ENCODE measurements at regions not wholly inside any gene's neighbourhood (a gene's known extent, or its start where the extent isn't known, plus 50 kb on each side); places are given as distances from the start of the nearest gene placed in this dataset.

- no peaks in the 10 kb centered on the region for H3K36me3 ChIP-seq (ENCODE audit: control insufficient read depth, insufficient read depth, low read length)
- peak overlapping the region; percentile 6 for H3K27ac ChIP-seq (ENCODE audit: low read depth, low read length, severe bottlenecking)
Measured at GRCh38 chr13:74796157-74796556, 662.0 kb upstream of the KLF12 start.

GRCh38 chr13:74795526-74795925 is 661.3 kb upstream of the KLF12 start:
- Histone ChIP-seq H3K9me3 (ENCODE audit: control insufficient read depth, low read length) (no peaks in the 10 kb centered on the region), H3K4me3 (ENCODE audit: extremely low read depth, insufficient read depth, low read length, poor library complexity, severe bottlenecking) (no peak overlapping the region), H3K4me1 (ENCODE audit: control insufficient read depth, insufficient read depth, low read length, poor library complexity, severe bottlenecking) (peaks cover 2% of the 10 kb centered on the region), H3K27ac (ENCODE audit: low read depth, low read length, severe bottlenecking) (no peak overlapping the region), H3K36me3 (ENCODE audit: control insufficient read depth, insufficient read depth, low read length) (no peaks in the 10 kb centered on the region)

More at GRCh38 chr13:74796157-74796556, 662.0 kb upstream of the KLF12 start:
- H3K4me1 ChIP-seq (ENCODE audit: control insufficient read depth, insufficient read depth, low read length, poor library complexity, severe bottlenecking) = peaks cover 2% of the 10 kb centered on the region
- no peak overlapping the region for H3K4me3 ChIP-seq (ENCODE audit: extremely low read depth, insufficient read depth, low read length, poor library complexity, severe bottlenecking)
- 93 to 100% methylated on average over 1 to 2 of the region's 2 CpGs for WGBS, 2 experiments (ENCODE audit: insufficient coverage in 2 of 2)
- no peaks in the 10 kb centered on the region for H3K9me3 ChIP-seq (ENCODE audit: control insufficient read depth, low read length)

DNA sequence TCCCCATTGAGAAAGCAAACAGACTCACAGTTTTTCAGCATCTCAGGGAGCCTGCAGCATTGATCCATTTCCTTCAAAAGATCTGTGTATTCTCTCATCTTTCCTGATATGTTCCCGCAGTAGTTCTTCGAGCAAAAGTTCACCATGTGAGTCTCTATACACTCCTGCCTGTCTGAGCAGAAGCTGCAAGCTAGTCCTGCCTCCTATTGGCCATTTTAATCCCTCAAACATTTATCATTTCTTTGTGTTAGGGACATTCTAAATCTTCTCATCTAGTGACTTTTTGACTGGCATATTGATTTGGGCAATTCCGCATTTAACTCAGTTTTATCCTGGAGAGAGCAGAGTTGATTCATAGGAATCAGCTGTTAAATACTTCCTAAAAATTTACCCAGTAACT is 660.4 kb upstream of the KLF12 start:
- Histone ChIP-seq H3K36me3 (ENCODE audit: control insufficient read depth, insufficient read depth, low read length) (no peaks in the 10 kb centered on the region), H3K9me3 (ENCODE audit: control insufficient read depth, low read length) (no peaks in the 10 kb centered on the region), H3K4me1 (ENCODE audit: control insufficient read depth, insufficient read depth, low read length, poor library complexity, severe bottlenecking) (peaks cover 2% of the 10 kb centered on the region), H3K27ac (ENCODE audit: low read depth, low read length, severe bottlenecking) (no peak overlapping the region), H3K4me3 (ENCODE audit: extremely low read depth, insufficient read depth, low read length, poor library complexity, severe bottlenecking) (no peak overlapping the region)
- WGBS, 2 experiments (ENCODE audit: insufficient coverage in 2 of 2) = 93 to 100% methylated on average over 2 to 3 of the region's 3 CpGs

- Histone ChIP-seq H3K4me3 (ENCODE audit: extremely low read depth, insufficient read depth, low read length, poor library complexity, severe bottlenecking) (no peak overlapping the region), H3K9me3 (ENCODE audit: control insufficient read depth, low read length) (no peaks in the 10 kb centered on the region), H3K36me3 (ENCODE audit: control insufficient read depth, insufficient read depth, low read length) (no peaks in the 10 kb centered on the region), H3K4me1 (ENCODE audit: control insufficient read depth, insufficient read depth, low read length, poor library complexity, severe bottlenecking) (peaks cover 2% of the 10 kb centered on the region), H3K27ac (ENCODE audit: low read depth, low read length, severe bottlenecking) (no peak overlapping the region)
- WGBS, 2 experiments (ENCODE audit: insufficient coverage in 2 of 2) = 94 to 100% methylated on average over 5 of the region's 5 CpGs
Measured at GRCh38 chr13:74794147-74794546, 659.9 kb upstream of the KLF12 start.

GRCh38 chr13:74784959-74785358 is 650.8 kb upstream of the KLF12 start:
- Histone ChIP-seq H3K27ac (ENCODE audit: low read depth, low read length, severe bottlenecking) (no peak overlapping the region), H3K4me3 (ENCODE audit: extremely low read depth, insufficient read depth, low read length, poor library complexity, severe bottlenecking) (no peak overlapping the region), H3K9me3 (ENCODE audit: control insufficient read depth, low read length) (no peaks in the 10 kb centered on the region), H3K4me1 (ENCODE audit: control insufficient read depth, insufficient read depth, low read length, poor library complexity, severe bottlenecking) (no peaks in the 10 kb centered on the region), H3K36me3 (ENCODE audit: control insufficient read depth, insufficient read depth, low read length) (no peaks in the 10 kb centered on the region)
- 100% methylated on average over 3 of the region's 3 CpGs; no CpG with 5 or more reads in 1 of the 2 experiments for WGBS, 2 experiments (ENCODE audit: insufficient coverage in 2 of 2)

- Histone ChIP-seq H3K9me3 (ENCODE audit: control insufficient read depth, low read length) (no peaks in the 10 kb centered on the region), H3K4me3 (ENCODE audit: extremely low read depth, insufficient read depth, low read length, poor library complexity, severe bottlenecking) (no peak overlapping the region), H3K27ac (ENCODE audit: low read depth, low read length, severe bottlenecking) (no peak overlapping the region), H3K4me1 (ENCODE audit: control insufficient read depth, insufficient read depth, low read length, poor library complexity, severe bottlenecking) (no peaks in the 10 kb centered on the region), H3K36me3 (ENCODE audit: control insufficient read depth, insufficient read depth, low read length) (no peaks in the 10 kb centered on the region)
- WGBS, 2 experiments (ENCODE audit: insufficient coverage in 2 of 2) = no CpG with 5 or more reads among the region's 2 CpGs
Measured at GRCh38 chr13:74778946-74779345, 644.7 kb upstream of the KLF12 start.

- H3K4me1 ChIP-seq (ENCODE audit: control insufficient read depth, insufficient read depth, low read length, poor library complexity, severe bottlenecking) = no peaks in the 10 kb centered on the region
- H3K36me3 ChIP-seq (ENCODE audit: control insufficient read depth, insufficient read depth, low read length) = no peaks in the 10 kb centered on the region
- 80 to 100% methylated on average over 2 of the region's 4 CpGs for WGBS, 2 experiments (ENCODE audit: insufficient coverage in 2 of 2)
- no peak overlapping the region for H3K27ac ChIP-seq (ENCODE audit: low read depth, low read length, severe bottlenecking)
- no peak overlapping the region for H3K4me3 ChIP-seq (ENCODE audit: extremely low read depth, insufficient read depth, low read length, poor library complexity, severe bottlenecking)
- no peaks in the 10 kb centered on the region for H3K9me3 ChIP-seq (ENCODE audit: control insufficient read depth, low read length)
Measured at GRCh38 chr13:74778087-74778486, 643.9 kb upstream of the KLF12 start.

GRCh38 chr13:74774264-74774663 is 640.1 kb upstream of the KLF12 start:
- WGBS, 2 experiments (ENCODE audit: insufficient coverage in 2 of 2) = no CpG with 5 or more reads among the region's 1 CpG
- H3K9me3 ChIP-seq (ENCODE audit: control insufficient read depth, low read length) = no peaks in the 10 kb centered on the region
- H3K4me1 ChIP-seq (ENCODE audit: control insufficient read depth, insufficient read depth, low read length, poor library complexity, severe bottlenecking) = no peaks in the 10 kb centered on the region
- H3K36me3 ChIP-seq (ENCODE audit: control insufficient read depth, insufficient read depth, low read length) = no peaks in the 10 kb centered on the region
- H3K4me3 ChIP-seq (ENCODE audit: extremely low read depth, insufficient read depth, low read length, poor library complexity, severe bottlenecking) = no peak overlapping the region
- H3K27ac ChIP-seq (ENCODE audit: low read depth, low read length, severe bottlenecking) = no peak overlapping the region

DNA sequence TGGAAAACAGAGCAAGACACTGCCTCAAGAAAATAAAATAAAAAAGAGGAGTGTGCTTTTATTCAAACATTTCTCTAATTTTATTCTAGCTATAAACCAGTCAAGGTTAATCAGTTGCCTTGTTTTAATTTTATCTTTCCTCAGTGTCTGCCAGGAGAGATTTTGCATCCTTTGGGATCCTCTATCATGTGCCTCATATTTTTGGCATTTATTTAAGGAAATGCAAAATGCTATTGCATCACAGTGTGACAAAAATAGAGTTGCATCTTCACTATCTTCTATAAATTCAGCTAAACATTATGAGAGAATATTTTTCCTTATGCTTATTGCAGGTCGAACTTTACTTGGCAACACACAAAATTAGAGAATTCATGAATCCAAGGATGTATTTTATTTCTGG is 639.0 kb upstream of the KLF12 start:
- Histone ChIP-seq H3K4me3 (ENCODE audit: extremely low read depth, insufficient read depth, low read length, poor library complexity, severe bottlenecking) (no peak overlapping the region), H3K4me1 (ENCODE audit: control insufficient read depth, insufficient read depth, low read length, poor library complexity, severe bottlenecking) (no peaks in the 10 kb centered on the region), H3K27ac (ENCODE audit: low read depth, low read length, severe bottlenecking) (no peak overlapping the region), H3K9me3 (ENCODE audit: control insufficient read depth, low read length) (no peaks in the 10 kb centered on the region), H3K36me3 (ENCODE audit: control insufficient read depth, insufficient read depth, low read length) (no peaks in the 10 kb centered on the region)
- WGBS, 2 experiments (ENCODE audit: insufficient coverage in 2 of 2) = no CpG with 5 or more reads among the region's 1 CpG

- no peaks in the 10 kb centered on the region for H3K4me1 ChIP-seq (ENCODE audit: control insufficient read depth, insufficient read depth, low read length, poor library complexity, severe bottlenecking)
- H3K4me3 ChIP-seq (ENCODE audit: extremely low read depth, insufficient read depth, low read length, poor library complexity, severe bottlenecking) = no peak overlapping the region
- no peak overlapping the region for H3K27ac ChIP-seq (ENCODE audit: low read depth, low read length, severe bottlenecking)
- WGBS, 2 experiments (ENCODE audit: insufficient coverage in 2 of 2) = 79 to 100% methylated on average over 2 of the region's 3 CpGs
- H3K36me3 ChIP-seq (ENCODE audit: control insufficient read depth, insufficient read depth, low read length) = no peaks in the 10 kb centered on the region
- no peaks in the 10 kb centered on the region for H3K9me3 ChIP-seq (ENCODE audit: control insufficient read depth, low read length)
Measured at GRCh38 chr13:74771964-74772363, 637.8 kb upstream of the KLF12 start.

GRCh38 chr13:74770361-74770760 is 636.2 kb upstream of the KLF12 start:
- Histone ChIP-seq H3K27ac (ENCODE audit: low read depth, low read length, severe bottlenecking) (no peak overlapping the region), H3K4me1 (ENCODE audit: control insufficient read depth, insufficient read depth, low read length, poor library complexity, severe bottlenecking) (no peaks in the 10 kb centered on the region), H3K9me3 (ENCODE audit: control insufficient read depth, low read length) (no peaks in the 10 kb centered on the region), H3K4me3 (ENCODE audit: extremely low read depth, insufficient read depth, low read length, poor library complexity, severe bottlenecking) (no peak overlapping the region), H3K36me3 (ENCODE audit: control insufficient read depth, insufficient read depth, low read length) (no peaks in the 10 kb centered on the region)

- H3K4me1 ChIP-seq (ENCODE audit: control insufficient read depth, insufficient read depth, low read length, poor library complexity, severe bottlenecking) = no peaks in the 10 kb centered on the region
- no peaks in the 10 kb centered on the region for H3K9me3 ChIP-seq (ENCODE audit: control insufficient read depth, low read length)
- 80% methylated on average over 2 of the region's 2 CpGs; no CpG with 5 or more reads in 1 of the 2 experiments for WGBS, 2 experiments (ENCODE audit: insufficient coverage in 2 of 2)
Measured at GRCh38 chr13:74769333-74769732, 635.1 kb upstream of the KLF12 start.

More at GRCh38 chr13:74769333-74769732, 635.1 kb upstream of the KLF12 start:
- H3K36me3 ChIP-seq (ENCODE audit: control insufficient read depth, insufficient read depth, low read length) = no peaks in the 10 kb centered on the region
- H3K27ac ChIP-seq (ENCODE audit: low read depth, low read length, severe bottlenecking) = no peak overlapping the region
- no peak overlapping the region for H3K4me3 ChIP-seq (ENCODE audit: extremely low read depth, insufficient read depth, low read length, poor library complexity, severe bottlenecking)

All from mesodermal cell (in vitro differentiated cells).